GM06990 (cell line): ENCODE measurements at regions not wholly inside any gene's neighbourhood (a gene's known extent, or its start where the extent isn't known, plus 50 kb on each side); places are given as distances from the start of the nearest gene placed in this dataset.

Source experiments
- DNase-seq: peaks from one replicate; pipeline ENCODE4 v3.0.0-alpha.2; 2011; ENCODE audit not compliant: insufficient read length; ENCODE audit errors: extremely low read depth
- H3K27me3 ChIP-seq: replicated peaks from 2 replicates; pipeline ENCODE4 v1.6.0; 2011; ENCODE audit warnings: low read length; ENCODE audit not compliant: control insufficient read depth, insufficient read depth
- H3K36me3 ChIP-seq: 2 replicates; pipeline ENCODE4 v1.5.1; 2011; ENCODE audit warnings: low read length; ENCODE audit not compliant: control insufficient read depth, insufficient read depth
- H3K4me3 ChIP-seq: replicated peaks from 2 replicates; pipeline ENCODE4 v1.5.1; 2011; ENCODE audit warnings: low read depth, mild to moderate bottlenecking, control low read depth, low read length
- TF ChIP-seq, protein P1 (sequence below): IDR thresholded peaks from 2 replicates; pipeline ENCODE4 v1.5.1; 2011; ENCODE audit warnings: low read length, control low read depth, mild to moderate bottlenecking, inconsistent platforms; ENCODE audit not compliant: insufficient read depth, poor library complexity, severe bottlenecking

DNA sequence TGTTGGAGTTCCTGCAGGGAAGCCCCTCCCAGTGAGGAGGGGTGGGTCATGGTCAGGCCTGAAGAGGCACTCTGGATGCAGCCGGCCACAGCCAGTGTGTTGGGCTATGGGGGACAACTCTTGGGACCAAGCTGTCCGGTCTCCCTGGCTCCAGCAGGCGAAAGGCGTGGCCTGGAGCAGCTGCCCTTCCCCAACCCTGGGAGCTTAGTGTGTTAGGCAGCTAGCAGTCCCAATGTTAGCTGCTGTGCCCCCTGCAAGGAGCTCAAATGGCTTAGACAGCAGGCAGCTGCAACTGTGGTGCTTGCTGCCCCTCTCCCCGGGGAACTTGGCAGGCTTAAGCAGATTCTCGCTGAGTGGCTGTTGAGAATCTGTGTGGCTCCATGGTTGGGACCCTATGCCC, 67.5 kb upstream of the ACTBL2 start:
- H3K27me3 ChIP-seq = no peaks in the 10 kb centered on the region

DNA sequence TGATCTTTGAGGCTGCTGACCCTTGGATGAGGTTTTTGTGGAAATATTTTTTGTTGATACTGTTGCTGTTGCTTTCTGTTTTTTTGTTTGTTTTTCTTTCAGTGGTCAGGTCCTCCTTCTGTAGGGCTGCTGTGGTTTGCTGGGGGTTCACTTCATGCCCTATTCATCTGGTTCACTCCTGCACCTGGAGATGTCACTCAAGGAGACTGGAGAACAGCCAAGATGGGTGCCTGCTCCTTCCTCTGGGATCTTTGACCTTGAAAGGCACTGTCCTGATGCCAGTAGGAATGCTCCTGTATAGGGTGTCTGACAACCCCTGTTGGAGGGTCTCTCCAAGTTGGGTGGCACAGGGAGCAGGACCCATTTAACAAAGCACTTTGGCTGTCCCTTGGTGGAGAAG, 67.0 kb upstream of the ACTBL2 start:
- DNase-seq = no peak
- no peak overlapping the region for H3K4me3 ChIP-seq
- H3K36me3 ChIP-seq = no peaks in the 10 kb centered on the region
- H3K27me3 ChIP-seq = no peaks in the 10 kb centered on the region
- TF ChIP-seq, protein P1, sequence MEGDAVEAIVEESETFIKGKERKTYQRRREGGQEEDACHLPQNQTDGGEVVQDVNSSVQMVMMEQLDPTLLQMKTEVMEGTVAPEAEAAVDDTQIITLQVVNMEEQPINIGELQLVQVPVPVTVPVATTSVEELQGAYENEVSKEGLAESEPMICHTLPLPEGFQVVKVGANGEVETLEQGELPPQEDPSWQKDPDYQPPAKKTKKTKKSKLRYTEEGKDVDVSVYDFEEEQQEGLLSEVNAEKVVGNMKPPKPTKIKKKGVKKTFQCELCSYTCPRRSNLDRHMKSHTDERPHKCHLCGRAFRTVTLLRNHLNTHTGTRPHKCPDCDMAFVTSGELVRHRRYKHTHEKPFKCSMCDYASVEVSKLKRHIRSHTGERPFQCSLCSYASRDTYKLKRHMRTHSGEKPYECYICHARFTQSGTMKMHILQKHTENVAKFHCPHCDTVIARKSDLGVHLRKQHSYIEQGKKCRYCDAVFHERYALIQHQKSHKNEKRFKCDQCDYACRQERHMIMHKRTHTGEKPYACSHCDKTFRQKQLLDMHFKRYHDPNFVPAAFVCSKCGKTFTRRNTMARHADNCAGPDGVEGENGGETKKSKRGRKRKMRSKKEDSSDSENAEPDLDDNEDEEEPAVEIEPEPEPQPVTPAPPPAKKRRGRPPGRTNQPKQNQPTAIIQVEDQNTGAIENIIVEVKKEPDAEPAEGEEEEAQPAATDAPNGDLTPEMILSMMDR = no peak

More for the DNA sequence above, 67.5 kb upstream of the ACTBL2 start:
- Histone ChIP-seq H3K4me3 (no peak overlapping the region), H3K36me3 (no peaks in the 10 kb centered on the region)
- TF ChIP-seq, protein P1 = no peak
- no peak for DNase-seq

DNA sequence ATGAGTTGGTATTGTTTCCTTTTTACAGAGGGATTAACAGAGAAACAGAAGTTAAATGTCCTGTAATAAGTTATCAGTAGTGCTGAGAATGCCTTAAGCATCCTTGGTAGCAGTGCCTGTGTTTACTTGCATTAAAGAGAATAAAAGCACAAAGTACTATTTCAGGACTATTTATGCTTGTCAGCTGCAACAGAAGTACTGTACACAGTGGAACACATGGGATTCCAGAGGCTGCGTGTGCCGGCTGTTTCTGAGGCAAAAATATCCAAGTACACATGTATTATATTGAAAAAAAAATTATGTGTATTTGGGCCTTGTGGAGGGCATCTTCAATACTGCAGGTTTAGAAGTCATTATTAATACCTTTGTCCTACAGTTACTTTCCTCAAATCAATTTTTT, 58.2 kb upstream of the ACTBL2 start:
- Histone ChIP-seq H3K4me3 (no peak overlapping the region), H3K36me3 (no peaks in the 10 kb centered on the region), H3K27me3 (no peaks in the 10 kb centered on the region)
- no peak for DNase-seq
- TF ChIP-seq, protein P1 = no peak

DNA sequence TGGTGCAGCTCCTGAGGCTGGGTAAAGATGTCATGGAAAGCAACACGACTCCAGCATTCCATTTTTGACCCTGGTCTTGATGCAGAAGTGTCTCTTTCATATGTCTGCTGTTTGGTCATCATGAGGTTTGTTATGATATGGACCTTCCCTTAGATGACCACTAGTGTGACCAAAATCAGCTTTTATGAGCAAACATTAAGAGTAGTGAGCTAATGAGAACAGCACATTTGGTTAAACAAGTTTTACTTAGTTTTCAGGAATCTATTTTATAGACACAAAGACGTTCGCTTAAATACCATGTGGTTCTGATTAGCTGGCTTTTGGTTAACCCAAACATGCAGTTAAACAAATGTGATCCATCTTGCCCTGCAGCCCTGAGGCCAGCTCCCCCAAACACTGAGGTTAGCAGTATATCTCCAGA, 56.7 kb upstream of the ACTBL2 start:
- no peak for DNase-seq
- Histone ChIP-seq H3K36me3 (no peaks in the 10 kb centered on the region), H3K27me3 (no peaks in the 10 kb centered on the region), H3K4me3 (no peak overlapping the region)
- TF ChIP-seq, protein P1 = no peak

DNA sequence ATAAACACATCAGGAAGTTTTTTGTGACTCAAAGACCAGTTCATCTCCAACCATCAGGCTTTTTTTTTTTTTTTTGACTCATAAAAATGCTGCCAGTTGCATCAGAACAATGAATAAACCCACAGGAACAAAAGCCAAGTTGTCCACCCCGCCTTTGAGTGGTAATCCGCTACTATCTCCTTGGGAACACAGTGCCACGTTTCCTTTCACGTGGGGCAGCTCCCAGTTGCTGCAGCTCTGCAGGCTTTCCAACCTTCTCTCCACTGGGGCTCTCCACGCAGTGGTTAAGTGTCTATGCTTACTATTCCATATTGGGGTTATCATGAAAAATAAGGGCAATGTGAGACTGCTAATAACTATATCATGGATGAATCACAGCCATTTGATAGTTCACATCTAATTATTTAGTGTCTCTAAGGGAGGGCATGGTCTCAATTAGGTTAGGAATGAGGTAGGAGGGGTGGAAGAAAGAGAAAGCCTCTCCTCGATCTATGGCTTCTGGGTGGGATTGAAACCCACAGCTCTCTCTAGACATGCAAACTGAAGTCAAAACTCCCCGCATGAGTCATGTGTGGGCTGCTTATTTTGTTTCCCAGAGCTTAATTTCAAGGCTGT, 55.8 kb upstream of the ACTBL2 start:
- Histone ChIP-seq H3K36me3 (no peaks in the 10 kb centered on the region), H3K4me3 (no peak overlapping the region), H3K27me3 (no peaks in the 10 kb centered on the region)
- TF ChIP-seq, protein P1 = no peak
- no peak for DNase-seq

DNA sequence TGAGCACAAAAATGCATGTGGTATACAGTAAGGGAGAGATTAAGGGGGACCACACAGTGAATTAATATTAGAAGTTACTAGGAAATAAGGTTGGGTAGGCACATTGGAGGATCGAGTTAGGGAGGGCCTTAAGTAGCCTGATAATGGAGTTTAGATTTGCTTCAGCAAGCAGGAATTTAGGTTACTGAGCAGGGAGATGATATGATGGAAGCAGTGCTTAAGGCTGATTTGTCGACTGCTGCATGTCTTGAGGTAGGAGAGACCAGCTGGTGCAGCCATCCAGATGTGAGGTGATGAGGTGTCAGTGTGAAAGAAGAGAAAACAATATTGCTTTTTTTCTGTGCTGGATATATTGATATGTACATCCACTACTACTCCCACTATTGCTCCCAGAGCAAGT, 55.2 kb upstream of the ACTBL2 start:
- TF ChIP-seq, protein P1 = no peak
- Histone ChIP-seq H3K27me3 (no peaks in the 10 kb centered on the region), H3K4me3 (no peak overlapping the region), H3K36me3 (no peaks in the 10 kb centered on the region)
- DNase-seq = no peak
